ENCODE measurements at regions not wholly inside any gene's neighbourhood (a gene's known extent, or its start where the extent isn't known, plus 50 kb on each side); places are given as distances from the start of the nearest gene placed in this dataset.

- no peaks in the 10 kb centered on the region for H3K79me1 ChIP-seq (ENCODE audit: low read depth, low read length)
- no peak overlapping the region for H2BK20ac ChIP-seq (ENCODE audit: low read length)
- H3K4ac ChIP-seq (replicated peaks; ENCODE audit: insufficient read length, low read depth, low read length): no peak overlapping the region
- H2BK12ac ChIP-seq (ENCODE audit: low read depth, low read length): no peak overlapping the region
- H2BK15ac ChIP-seq (ENCODE audit: low read length): no peak overlapping the region
- no peak overlapping the region for H4K8ac ChIP-seq (ENCODE audit: extremely low read depth, insufficient read depth, low read length)
- no peaks in the 10 kb centered on the region for H4K20me1 ChIP-seq (replicated peaks in 1 of 2; ENCODE audit: control insufficient read depth in 1 of 2, insufficient read depth in 2 of 2, low read length in 2 of 2)
- FAIRE-seq: no peak
- no peak for TF ChIP-seq USF2 (IDR thresholded peaks at IDR 0.05; ENCODE audit: low read length)
- TF ChIP-seq RXRA (IDR thresholded peaks at IDR 0.05; ENCODE audit: insufficient read depth, low read depth, low read length): no peak
- TF ChIP-seq NRF1 (IDR thresholded peaks at IDR 0.05; ENCODE audit: low read depth, low read length): no peak
- no peak for TF ChIP-seq POLR2A (IDR thresholded peaks at IDR 0.05; ENCODE audit: control extremely low read depth in 1 of 2, low read depth in 2 of 2, low read length in 2 of 2)
- no peak for TF ChIP-seq CBX8 (IDR thresholded peaks at IDR 0.05; ENCODE audit: borderline replicate concordance, low read depth, low read length)
- TF ChIP-seq KDM5A (IDR thresholded peaks at IDR 0.05; ENCODE audit: low read length): no peak
- TF ChIP-seq SIX5 (IDR thresholded peaks at IDR 0.05; ENCODE audit: low read depth, low read length): no peak
- TF ChIP-seq CHD2 (IDR thresholded peaks at IDR 0.05; ENCODE audit: low read length): no peak
- TF ChIP-seq CBX5 (IDR thresholded peaks at IDR 0.05; ENCODE audit: low read depth, low read length): no peak
- H3K9ac ChIP-seq (replicated peaks in 1 of 4; ENCODE audit: extremely low read depth in 1 of 4, low read depth in 3 of 4, low read length in 3 of 4): no peak overlapping the region
- CTCF ChIA-PET (ENCODE audit: partially characterized antibody): no interaction called here
- no peaks in the 10 kb centered on the region for H3K4me1 ChIP-seq (replicated peaks in 1 of 4; ENCODE audit: control insufficient read depth in 3 of 4, insufficient read depth in 4 of 4, low read length in 3 of 4)
- H3K27ac ChIP-seq (ENCODE audit: low read depth, low read length): no peak overlapping the region
- no peak overlapping the region for H3K14ac ChIP-seq (ENCODE audit: insufficient read length)
- H2AFZ ChIP-seq (ENCODE audit: low read length): no peak overlapping the region
- no peak overlapping the region for H3K18ac ChIP-seq (ENCODE audit: extremely low read depth, low read length)
- H3K4me3 ChIP-seq (ENCODE audit: extremely low read depth in 1 of 4, insufficient read depth in 2 of 4, low read depth in 3 of 4, low read length in 4 of 4): no peak overlapping the region
- H3K36me3 ChIP-seq (ENCODE audit: control insufficient read depth in 2 of 4, insufficient read depth in 4 of 4, low read length in 3 of 4): no peaks in the 10 kb centered on the region
- H2BK120ac ChIP-seq (replicated peaks; ENCODE audit: low read depth, low read length): no peak overlapping the region
- POLR2A ChIA-PET (ENCODE audit: partially characterized antibody): no interaction called here
- H2BK5ac ChIP-seq (ENCODE audit: low read depth, low read length): no peak overlapping the region
- H3K27me3 ChIP-seq (replicated peaks in 1 of 4; ENCODE audit: control insufficient read depth in 3 of 4, extremely low read depth in 1 of 4, insufficient read depth in 3 of 4, low read length in 3 of 4): no peaks in the 10 kb centered on the region
- H2AK5ac ChIP-seq (ENCODE audit: low read depth, low read length): no peak overlapping the region
- H4K5ac ChIP-seq (ENCODE audit: insufficient read length, low read depth, low read length): no peak overlapping the region
- H3K23me2 ChIP-seq (ENCODE audit: low read depth, low read length): no peaks in the 10 kb centered on the region
- no peak overlapping the region for H3K4me2 ChIP-seq (ENCODE audit: insufficient read depth in 1 of 2, low read depth in 2 of 2, low read length in 2 of 2)
- 100% methylated on average over 2 of the region's 2 CpGs; no CpG with 5 or more reads in 1 of the 2 experiments for WGBS, 2 experiments (ENCODE audit: extremely low coverage in 1 of 2, insufficient coverage in 1 of 2, insufficient read length in 1 of 2, insufficient replicate concordance in 2 of 2, low coverage in 1 of 2, low lambda C conversion rate in 2 of 2, missing lambda C conversion rate in 1 of 2)
- no peaks in the 10 kb centered on the region for H3K79me2 ChIP-seq (ENCODE audit: control insufficient read depth in 1 of 2, insufficient read depth in 2 of 2, low read length in 2 of 2)
- no peak for DNase-seq (ENCODE audit: low read depth in 1 of 2, low spot score in 2 of 2)
- no peak overlapping the region for H3K23ac ChIP-seq (ENCODE audit: insufficient read length)
- no peak overlapping the region for H3K56ac ChIP-seq (replicated peaks; ENCODE audit: insufficient read length, low read depth, low read length)
- H3K9me3 ChIP-seq (ENCODE audit: insufficient read depth in 2 of 2, low read depth in 1 of 2, low read length in 1 of 2): no peaks in the 10 kb centered on the region
- no peak overlapping the region for H4K91ac ChIP-seq (replicated peaks; ENCODE audit: insufficient read length, low read length)
Observed at GRCh38 chrX:95612350-95612749, 1072.3 kb upstream of the DIAPH2 start.

Data from H1 (cell line).